ENCODE measurements at regions not wholly inside any gene's neighbourhood (a gene's known extent, or its start where the extent isn't known, plus 50 kb on each side); places are given as distances from the start of the nearest gene placed in this dataset.

DNA sequence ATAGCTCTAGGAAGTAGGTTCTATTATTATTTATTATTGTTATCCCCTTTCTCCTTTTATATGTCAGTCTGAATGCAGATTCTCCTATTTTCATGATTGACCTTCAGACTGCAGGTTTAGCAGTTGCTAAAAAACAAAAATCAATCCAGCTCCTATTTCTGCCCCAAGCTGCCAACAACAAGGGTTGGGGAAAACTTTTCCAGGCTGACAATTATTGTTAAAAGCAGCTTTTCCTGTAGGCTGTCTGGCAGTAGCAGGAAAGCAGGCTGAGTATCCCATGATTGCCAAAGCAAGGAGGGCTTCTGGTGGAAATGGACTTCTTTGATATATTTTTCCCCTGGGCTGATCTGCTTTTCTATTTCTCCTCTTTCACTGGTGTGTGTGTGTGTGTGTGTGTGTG, 78.0 kb upstream of the CTLA4 start:
- DNase-seq (ENCODE audit: low read depth in 3 of 3, low spot score in 2 of 3), result no peak

DNA sequence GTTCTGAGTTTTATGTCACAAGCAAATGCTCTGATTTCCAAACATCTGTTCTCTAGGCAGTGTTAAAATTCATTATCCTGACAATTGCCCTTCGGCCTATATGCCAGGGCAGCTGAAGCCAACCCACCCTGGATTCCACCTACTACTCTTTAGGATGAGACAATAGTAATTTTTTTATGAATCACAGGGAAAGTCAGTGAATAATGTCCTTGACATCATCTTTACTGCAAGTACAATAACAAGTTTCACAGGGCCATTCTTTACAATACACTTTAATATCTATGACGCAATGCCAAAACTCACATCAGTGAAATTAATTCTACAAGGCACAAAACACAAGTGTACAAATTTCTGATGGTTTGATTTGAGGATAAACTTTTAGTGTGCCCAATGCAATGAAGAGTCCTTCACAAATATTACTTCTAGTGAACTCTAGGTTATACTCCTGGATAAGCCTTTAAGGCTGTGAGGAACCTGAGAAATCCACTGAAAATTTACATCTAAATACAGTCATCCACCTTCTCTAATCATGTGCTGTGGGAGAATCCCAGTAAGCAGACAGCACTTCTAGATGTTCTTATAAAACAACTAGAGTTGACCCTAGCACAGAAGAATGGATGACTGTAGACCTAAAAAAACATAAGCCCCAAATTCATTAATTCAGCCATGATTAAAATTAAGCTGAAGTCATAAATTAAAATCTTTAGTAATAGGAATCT, 77.3 kb upstream of the CTLA4 start:
- DNase-seq (ENCODE audit: low read depth in 3 of 3, low spot score in 2 of 3), result no peak

DNA sequence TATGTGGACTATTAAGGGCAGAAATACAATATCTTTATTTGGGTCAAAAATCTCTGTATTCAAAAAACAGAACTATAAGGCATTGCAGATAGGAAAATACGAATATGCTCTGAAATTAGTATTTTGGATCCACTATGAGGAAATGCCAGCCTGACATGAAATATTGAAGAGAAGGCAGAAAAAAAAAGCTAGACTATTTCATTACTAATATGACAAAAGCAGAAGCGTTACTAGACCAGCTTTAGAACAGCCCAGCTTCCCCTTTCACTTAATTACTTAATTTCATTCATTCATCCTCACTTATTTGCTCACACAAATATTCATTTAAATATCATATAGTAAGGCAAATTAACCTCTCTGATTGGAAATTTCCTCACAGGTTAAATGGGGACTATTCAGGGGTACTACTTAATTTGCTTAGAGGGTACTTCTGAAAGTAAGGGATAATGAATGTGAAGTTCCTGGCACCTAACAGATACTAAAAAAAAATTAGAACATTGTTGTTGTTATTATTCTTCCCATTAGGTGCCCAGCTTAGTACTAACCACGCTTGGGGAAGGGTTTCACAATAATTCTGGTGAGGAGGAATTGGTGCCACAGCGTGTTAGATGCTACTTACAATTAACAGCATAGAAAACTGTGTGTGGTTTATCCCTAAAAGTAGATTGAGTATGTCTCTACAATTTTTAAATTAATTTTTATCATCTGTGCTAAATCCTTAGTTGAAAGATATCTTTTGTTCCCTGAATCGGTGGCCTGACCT, 71.1 kb upstream of the CTLA4 start:
- no peak for DNase-seq (ENCODE audit: low read depth in 3 of 3, low spot score in 2 of 3)

DNA sequence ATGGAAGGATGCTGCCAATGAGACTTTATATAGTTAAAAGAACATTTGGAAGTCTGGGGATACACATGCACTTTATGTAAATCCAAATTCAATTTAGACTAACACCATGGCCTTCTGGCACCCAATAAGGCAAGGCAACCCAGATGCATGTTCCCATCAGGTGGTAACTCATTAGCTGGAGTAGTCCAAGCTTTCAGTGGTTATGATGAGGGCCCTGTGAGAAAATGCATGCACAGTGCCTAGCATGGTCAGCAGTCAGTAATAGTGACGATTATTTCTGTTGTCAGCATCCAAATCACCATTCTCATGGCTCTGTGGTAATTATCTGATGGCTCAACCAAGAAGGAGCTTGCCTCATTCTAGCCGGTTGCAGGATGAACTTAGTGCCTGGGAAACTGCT, 70.3 kb upstream of the CTLA4 start:
- no peak for DNase-seq (ENCODE audit: low read depth in 3 of 3, low spot score in 2 of 3)

DNA sequence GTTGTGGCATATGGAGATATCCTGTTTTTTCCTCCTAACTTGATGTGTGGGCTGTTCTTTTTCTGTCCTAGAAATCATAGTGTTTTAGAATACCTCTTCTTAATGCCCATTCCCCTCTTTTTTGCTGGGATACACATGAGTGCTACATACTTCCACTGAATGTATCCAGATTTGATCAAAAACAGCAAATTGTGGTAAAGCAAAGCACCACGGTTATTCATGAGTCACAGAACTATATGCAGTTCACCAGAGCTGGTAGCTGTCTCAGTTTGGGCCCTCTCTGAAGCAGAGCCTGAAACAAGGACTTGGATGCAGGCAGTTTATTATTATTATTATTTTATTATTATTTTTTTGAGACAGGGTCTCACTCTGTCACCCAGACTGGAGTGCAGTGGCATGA, 69.9 kb upstream of the CTLA4 start:
- DNase-seq (ENCODE audit: low read depth in 3 of 3, low spot score in 2 of 3), result no peak

DNA sequence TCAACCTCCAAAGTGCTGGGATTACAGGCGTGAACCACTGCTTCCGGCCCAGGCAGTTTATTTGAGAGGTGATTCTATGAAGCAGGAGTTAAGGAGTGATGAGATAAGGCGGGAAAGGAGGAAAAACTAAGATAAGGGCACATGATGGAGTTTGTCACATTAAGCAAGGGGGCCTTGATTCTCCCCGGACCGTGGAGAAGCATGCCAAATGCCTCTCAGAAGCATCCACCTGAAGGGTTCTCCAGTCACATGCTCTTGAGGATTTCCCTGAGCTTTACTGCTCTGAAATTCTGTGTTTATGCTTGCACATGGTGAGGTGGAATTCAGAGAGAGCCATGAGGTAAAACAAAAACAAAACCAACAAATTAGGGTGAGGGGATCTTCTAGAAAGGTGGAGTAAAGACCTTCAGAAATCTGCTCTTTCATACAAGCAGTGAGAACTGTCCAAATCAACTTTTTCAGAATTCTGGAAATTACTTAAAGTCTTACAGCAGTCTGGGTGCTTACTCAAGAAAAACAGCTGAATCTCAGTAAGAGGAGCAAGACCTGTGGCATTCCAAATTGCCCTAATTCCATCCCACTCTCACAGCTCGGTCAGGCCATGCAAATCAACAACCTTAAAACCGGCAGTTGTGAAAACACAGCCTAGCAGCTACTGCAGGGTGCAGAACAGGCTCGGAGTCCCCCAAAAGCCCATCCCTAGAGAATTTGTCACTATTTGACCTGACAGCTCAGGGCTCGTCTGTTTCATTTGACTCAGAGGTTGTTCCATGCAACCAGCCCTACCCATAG, 69.1 kb upstream of the CTLA4 start:
- no peak for DNase-seq (ENCODE audit: low read depth in 3 of 3, low spot score in 2 of 3)

DNA sequence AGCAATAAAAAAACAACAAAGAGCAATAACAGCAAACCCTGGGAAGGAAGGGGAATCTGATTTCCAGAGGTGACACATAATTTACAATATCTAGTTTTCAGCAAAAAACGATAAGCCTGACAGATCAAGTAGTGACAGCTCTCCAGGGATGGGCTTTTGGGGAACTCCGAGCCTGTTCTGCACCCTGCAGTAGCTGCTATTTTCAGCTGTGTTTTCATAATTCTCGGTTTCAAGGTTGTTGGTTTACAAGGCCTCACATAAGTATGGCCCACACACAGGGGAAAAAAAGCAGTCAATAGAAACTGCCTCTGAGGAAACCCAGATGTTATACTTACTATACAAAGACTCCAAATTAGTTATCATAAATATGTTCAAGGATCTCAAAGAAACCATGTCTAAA, 67.7 kb upstream of the CTLA4 start:
- no peak for DNase-seq (ENCODE audit: low read depth in 3 of 3, low spot score in 2 of 3)

DNA sequence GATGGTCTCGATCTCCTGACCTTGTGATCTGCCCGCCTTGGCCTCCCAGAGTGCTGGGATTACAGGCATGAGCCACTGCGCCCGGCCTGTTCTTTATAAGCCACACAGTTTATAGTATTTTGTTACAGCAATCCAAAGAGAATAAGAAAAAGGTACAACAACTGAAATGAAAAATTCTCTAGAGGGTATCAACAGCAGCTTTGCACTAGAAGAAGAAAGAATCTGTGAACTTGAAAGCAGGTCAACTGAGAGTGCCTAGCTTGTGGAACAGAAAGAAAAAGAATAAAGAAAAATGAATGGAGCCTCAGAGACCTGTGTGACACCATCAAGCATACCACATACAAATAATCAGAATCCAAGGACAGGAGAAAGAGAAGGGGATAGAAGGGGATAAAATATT, 66.8 kb upstream of the CTLA4 start:
- no peak for DNase-seq (ENCODE audit: low read depth in 3 of 3, low spot score in 2 of 3)

DNA sequence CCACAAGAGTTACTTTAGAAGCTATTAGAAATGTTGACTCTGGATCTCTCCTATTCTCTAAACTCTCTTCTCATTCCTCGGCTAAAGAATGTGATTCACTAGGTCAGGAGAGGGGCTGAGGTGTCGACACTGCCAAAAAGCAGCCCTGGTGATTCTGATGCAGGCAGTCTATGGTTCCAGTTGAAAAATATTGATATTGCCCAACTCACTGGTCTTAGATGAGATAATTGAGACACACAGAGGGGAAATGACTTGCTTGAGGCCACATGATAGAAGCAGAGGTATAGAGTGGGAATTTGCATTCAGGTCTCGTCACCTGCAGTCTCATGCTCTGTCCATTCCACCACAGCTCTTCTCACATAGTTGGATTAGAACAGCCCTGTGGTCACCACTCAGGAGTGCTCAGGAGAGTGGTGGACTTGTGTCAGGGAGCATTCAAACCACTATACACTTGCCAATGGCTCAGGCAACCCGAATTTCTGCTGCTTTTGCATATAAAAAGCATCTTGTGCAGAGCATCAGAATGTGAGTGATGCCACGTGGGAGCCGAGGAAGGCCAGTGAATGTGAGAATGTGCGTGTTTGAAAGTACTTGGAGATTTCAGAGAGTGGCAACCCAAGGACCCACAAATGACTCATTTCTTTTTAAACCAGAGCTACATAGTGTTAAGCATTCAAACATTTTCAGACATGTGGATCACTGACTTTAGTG, 65.1 kb upstream of the CTLA4 start:
- no peak for DNase-seq (ENCODE audit: low read depth in 3 of 3, low spot score in 2 of 3)

DNA sequence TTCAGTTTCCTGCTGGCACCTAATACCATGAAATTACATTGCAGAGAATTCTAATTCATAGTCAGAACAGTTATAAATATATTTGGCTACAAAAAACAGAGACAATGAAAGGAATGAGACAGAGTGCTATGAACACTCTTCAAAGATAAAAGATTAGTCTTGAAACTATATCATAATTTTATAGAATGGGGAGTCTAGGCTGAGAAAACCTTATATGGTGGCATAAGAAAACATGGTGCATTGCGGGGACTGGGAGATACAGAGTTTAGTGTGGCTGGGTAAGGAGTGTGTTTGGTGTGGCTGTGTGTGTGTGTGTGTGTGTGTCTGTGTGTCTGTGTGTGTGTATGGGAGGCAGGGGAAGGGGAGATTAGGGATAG, 64.5 kb upstream of the CTLA4 start:
- DNase-seq (ENCODE audit: low read depth in 3 of 3, low spot score in 2 of 3), result no peak

DNA sequence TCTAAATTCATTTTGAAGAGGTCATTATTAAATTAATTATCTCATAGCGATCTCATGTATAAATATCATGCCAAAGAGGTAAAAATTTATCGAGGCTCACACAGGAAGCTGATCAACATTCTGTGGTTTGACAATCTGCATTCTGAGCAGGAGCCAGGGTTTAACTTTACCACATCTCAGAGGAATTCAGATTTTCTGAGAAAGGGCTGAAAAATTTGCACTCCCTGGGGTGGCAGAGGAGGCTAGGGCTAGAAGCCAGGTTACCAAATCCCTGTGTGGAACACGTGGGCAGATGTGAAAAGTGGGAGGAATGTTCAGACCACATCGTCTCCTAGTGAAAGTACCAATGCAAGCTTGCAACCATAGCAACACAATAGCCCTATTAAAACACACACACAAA, 63.5 kb upstream of the CTLA4 start:
- DNase-seq (ENCODE audit: low read depth in 3 of 3, low spot score in 2 of 3), result no peak

DNA sequence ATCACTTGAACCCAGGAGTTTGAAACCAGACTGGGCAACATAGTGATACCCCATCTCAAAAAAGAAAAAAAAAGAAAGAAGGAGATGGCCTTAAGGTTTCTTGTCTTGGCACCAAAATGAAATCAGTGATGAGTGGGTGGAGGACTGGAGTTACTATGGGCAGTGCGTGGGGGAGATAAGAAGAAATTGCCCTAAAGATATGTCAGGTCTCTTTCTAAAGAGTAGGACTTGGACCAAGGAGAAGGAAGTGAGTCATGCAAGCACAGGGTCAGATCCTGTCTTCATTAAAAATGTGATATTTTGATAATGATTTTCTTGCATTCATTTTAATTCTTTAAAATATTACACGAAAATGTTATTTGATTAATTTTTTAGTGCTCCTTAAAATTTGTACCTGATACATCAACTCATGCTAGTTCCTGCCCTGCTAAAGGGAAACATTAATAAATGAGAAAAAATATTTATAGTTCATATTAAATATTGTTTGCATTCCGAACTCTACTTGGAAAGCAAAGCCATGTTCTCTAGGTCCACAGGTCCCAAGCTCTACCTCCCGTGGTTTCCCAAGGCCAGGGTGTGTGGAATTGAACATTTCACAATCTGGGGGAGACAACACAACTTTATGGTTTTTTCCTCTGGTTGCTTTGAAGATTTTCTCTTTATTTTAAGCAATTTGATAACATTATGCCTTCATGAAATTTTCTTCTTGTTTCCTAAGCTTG, 62.6 kb upstream of the CTLA4 start:
- no peak for DNase-seq (ENCODE audit: low read depth in 3 of 3, low spot score in 2 of 3)

DNA sequence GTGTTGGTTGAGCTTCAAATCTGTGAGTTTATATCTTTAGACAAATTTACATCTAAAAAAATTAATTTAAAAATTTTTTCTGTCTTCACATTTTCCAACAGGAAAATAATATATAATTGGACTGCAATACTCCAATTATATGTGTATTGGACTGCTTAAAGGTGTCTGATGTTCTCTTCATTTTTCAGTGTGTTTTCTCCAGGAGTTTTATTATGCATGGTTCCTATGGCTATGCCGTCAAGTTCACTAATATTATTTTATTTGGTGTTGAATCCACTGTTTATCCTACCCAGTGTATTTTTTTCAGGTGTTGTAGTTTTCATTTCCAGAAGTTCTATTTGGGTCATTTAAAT, 62.1 kb upstream of the CTLA4 start:
- DNase-seq (ENCODE audit: low read depth in 3 of 3, low spot score in 2 of 3), result no peak

DNA sequence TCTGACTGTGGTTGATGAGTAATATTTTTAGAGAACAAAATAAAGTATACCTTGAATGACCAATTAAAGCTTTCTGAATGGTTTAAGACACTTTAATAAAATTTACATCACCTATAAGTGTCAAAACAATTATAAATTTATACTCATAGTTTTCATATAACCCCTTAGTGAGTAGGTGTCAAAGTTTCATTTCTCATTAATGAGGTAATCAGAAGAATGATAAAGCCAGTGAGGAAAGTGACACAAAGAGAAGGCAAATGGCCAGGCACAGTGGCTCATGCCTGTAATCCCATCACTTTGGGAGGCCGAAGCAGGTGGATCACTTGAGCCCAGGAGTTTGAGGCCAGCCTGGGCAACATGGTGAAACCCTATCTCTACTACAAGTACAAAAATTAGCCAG, 60.8 kb upstream of the CTLA4 start:
- DNase-seq (ENCODE audit: low read depth in 3 of 3, low spot score in 2 of 3), result no peak

DNA sequence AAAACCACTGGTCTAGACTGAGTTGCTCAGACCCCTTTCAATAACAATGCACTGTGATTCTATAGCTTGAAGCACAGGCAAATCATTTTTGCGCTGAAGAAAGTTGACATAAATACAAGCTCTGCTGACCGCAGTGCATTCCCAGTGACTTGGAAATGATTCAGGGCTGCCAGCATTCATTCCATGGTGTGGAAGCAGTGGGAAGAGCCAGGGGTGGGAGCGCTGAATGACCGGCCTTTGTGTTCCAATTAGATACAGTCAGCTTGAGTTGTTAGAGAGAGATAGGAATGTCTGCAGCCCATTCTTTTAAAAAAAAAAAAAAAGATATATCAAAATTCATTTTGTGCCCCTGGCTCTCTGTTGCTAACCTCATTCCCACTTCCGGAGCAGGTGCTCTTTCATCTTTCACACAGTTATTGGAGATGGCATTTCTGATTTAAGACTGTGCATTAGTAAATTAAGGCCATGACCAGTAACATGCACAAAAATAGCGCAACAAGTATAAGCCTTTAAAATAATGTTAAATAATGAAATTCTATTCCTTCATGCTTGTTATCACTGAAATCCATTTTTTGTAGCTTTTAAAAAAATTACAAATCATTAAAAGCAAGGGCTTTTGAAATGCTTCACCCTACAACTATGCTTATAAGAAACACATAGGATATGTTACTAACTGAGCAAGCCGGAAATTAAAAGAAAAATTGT, 59.4 kb upstream of the CTLA4 start:
- DNase-seq (ENCODE audit: low read depth in 3 of 3, low spot score in 2 of 3), result no peak

DNA sequence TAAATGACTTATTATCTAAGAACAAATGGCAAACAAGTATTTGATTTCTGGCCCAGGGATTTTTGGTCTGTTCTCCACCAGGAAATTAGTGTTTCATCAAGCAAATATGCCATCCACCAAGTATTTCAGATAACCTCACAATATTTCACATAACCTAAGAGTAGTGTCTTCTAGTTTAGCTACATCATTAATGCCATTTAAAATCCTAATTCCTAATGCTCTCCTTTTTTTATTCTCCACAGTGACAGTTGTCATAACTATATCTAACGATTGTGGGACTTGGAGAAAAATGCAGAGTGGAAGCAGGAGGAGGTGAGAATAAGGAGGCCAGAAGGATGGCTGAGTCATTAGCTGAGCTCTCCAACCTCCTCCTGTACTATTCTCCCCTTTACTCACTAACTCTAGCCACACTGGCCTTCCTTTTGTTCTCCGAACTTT, 58.5 kb upstream of the CTLA4 start:
- no peak for DNase-seq (ENCODE audit: low read depth in 3 of 3, low spot score in 2 of 3)

DNA sequence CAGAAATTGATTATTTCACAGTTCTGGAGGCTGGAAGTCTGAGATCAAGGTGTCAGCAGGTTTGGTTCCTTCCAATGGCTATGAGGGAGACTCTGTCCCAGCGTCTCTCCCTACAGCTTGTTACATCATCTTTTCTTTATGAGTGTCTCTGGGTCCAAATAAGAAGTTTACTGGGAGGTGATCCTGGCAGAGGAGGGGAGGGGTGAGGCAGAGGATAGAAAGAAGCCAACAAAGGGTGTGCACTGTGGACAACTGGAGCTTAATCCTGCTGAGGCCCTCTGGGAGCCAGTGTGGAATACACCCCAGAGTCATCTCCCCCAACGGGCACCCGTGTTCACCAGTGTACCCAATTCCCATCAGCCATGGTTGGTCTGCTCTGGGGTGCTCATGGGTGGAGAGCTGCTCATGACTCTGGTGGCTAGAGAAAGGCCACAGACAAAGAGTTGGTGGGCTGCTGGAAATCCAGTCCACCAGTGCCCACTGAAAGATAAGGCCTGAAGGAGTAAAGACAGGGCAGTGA, 57.5 kb upstream of the CTLA4 start:
- DNase-seq (ENCODE audit: low read depth in 3 of 3, low spot score in 2 of 3), result no peak

DNA sequence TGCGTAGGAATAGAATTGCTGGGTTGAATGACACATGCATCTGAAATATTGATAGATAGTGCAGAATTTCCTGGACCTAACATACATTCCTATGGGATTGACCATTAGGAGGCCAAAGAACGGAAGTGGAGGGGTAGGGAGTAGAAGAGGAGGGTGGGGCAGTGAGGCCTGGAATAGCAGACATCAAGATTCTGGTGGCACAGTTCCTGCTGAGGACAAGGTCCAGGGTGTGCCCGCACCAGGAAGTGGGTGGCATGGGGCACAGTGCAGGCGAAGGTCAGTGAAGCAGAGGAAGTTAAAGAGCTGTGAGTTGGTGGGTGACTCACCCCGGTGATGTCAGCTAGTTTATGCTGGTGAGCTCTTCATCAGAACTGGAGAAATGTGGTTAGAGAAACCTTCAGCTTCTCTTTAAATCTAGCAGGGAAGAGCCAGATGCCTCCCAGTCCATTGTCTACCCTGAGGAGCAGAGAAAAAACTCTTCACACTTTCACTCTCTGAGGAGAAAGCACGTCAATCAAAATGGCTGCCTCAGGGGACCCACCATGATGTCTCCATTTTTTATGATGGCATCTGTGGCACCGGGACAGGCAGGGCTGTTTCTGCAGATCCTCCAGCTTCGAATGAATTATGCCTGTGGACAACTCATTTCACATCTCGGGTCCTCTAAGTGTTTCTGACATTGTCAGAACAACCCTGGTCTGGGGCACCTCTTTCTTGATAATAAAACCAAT, 55.9 kb upstream of the CTLA4 start:
- no peak for DNase-seq (ENCODE audit: low read depth in 3 of 3, low spot score in 2 of 3)

All from right renal cortex interstitium (tissue), 3 donors.